ENCODE measurements at regions not wholly inside any gene's neighbourhood (a gene's known extent, or its start where the extent isn't known, plus 50 kb on each side); places are given as distances from the start of the nearest gene placed in this dataset.

DNA sequence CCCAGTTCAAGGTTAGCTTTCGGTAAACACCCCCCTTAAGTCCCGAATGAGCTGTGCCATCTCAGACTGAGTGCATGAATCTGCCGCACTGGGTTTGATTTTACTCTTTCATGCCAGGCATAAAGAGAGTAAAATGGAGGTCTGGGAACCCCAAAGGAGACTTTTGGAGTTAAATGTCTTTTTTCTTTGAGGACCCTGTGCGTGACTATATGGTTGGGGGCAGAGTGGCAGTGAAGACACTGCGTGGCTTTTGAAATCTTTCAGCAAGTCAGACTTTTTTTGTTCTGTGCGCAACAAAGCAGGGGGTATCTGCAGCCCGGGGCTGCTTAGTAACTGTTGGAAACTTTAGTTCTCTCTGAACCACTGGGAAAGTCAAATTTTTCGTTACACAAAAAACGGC lies 392.9 kb upstream of the SALL1 start:
- ChIA-PET CTCF (no interaction called here), POLR2A (no interaction called here)
- no peaks in the 10 kb centered on the region for H3K36me3 ChIP-seq (ENCODE audit: insufficient read depth, low read length)
- Mint-ChIP-seq H3K9me3 (peaks cover under 1% of the 10 kb centered on the region), H3K4me3 (no peak overlapping the region), H3K36me3 (ENCODE audit: low read depth) (no peaks in the 10 kb centered on the region), H3K27me3 (no peaks in the 10 kb centered on the region), H3K4me1 (ENCODE audit: low read depth) (no peaks in the 10 kb centered on the region), H3K27ac (no peak overlapping the region)
- no peak for ATAC-seq (ENCODE audit: poor library complexity)
- no peak overlapping the region for H3K27ac ChIP-seq (ENCODE audit: low read depth in 1 of 2, low read length in 2 of 2)
- H3K9me3 ChIP-seq (ENCODE audit: control insufficient read depth in 1 of 2, insufficient read depth in 1 of 2, low read length in 2 of 2): peaks cover 0 to 11% of the 10 kb centered on the region in 2 experiments
- no peak for DNase-seq
- H3K4me1 ChIP-seq (ENCODE audit: insufficient read depth, low read length): no peaks in the 10 kb centered on the region
- intact Hi-C loops (cut with DNase I, micrococcal nuclease): no loop called here
- TF ChIP-seq, protein P1, sequence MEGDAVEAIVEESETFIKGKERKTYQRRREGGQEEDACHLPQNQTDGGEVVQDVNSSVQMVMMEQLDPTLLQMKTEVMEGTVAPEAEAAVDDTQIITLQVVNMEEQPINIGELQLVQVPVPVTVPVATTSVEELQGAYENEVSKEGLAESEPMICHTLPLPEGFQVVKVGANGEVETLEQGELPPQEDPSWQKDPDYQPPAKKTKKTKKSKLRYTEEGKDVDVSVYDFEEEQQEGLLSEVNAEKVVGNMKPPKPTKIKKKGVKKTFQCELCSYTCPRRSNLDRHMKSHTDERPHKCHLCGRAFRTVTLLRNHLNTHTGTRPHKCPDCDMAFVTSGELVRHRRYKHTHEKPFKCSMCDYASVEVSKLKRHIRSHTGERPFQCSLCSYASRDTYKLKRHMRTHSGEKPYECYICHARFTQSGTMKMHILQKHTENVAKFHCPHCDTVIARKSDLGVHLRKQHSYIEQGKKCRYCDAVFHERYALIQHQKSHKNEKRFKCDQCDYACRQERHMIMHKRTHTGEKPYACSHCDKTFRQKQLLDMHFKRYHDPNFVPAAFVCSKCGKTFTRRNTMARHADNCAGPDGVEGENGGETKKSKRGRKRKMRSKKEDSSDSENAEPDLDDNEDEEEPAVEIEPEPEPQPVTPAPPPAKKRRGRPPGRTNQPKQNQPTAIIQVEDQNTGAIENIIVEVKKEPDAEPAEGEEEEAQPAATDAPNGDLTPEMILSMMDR (IDR thresholded peaks at IDR 0.05): no peak
- H3K4me3 ChIP-seq (ENCODE audit: low read length): no peak overlapping the region
- no peaks in the 10 kb centered on the region for H3K27me3 ChIP-seq (ENCODE audit: control insufficient read depth in 1 of 2, insufficient read depth in 2 of 2, low read length in 2 of 2)

DNA sequence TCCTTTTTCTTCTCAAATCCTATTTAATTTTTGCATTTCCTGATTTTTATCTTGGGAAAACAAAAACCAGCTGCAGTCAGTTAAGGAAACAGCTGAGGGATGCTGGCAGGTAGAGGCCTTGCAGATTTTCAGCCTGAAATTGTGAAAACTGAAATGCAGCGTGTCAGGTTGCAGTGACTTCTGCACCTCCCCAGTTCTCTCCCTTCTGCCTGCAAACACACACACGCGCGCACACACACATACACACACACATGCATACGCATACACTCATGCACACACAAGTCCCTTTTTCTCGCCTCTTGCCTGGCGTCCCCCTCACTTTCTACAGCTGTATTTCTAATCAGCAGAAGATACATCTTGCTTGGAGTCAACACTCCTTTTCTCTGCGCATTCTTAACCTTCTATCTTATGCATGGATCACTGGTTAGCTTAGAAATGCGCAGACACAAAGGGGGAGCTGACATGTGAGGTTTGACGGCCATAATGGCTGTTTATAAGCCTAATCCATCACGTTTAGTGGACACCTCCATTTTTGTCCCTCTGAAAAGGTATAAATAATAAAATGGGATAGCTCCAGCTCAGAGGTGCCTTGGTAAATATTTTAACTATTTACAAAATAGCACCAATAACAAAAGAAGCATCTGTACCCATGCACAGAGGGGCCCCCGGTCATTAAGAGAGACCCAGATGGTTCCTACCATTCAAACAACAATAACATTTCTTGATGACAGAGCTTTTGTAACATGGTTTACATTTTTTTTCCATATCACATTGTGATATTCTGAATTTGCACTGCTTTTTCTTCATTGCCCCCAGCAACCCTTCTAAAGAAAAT lies 392.1 kb upstream of the SALL1 start:
- Histone ChIP-seq H3K4me3 (ENCODE audit: low read length) (no peak overlapping the region), H3K27me3 (ENCODE audit: control insufficient read depth in 1 of 2, insufficient read depth in 2 of 2, low read length in 2 of 2) (no peaks in the 10 kb centered on the region), H3K27ac (ENCODE audit: low read depth in 1 of 2, low read length in 2 of 2) (no peak overlapping the region), H3K36me3 (ENCODE audit: insufficient read depth, low read length) (no peaks in the 10 kb centered on the region), H3K4me1 (ENCODE audit: insufficient read depth, low read length) (no peaks in the 10 kb centered on the region), H3K9me3 (ENCODE audit: control insufficient read depth in 1 of 2, insufficient read depth in 1 of 2, low read length in 2 of 2) (peaks cover 0 to 15% of the 10 kb centered on the region in 2 experiments)
- Mint-ChIP-seq H3K4me3 (no peak overlapping the region), H3K9me3 (peaks cover 2% of the 10 kb centered on the region), H3K36me3 (ENCODE audit: low read depth) (no peaks in the 10 kb centered on the region), H3K27ac (no peak overlapping the region), H3K27me3 (no peaks in the 10 kb centered on the region), H3K4me1 (ENCODE audit: low read depth) (no peaks in the 10 kb centered on the region)
- intact Hi-C loops (cut with DNase I, micrococcal nuclease): no loop called here
- TF ChIP-seq, protein P1 (IDR thresholded peaks at IDR 0.05): no peak
- no peak for DNase-seq
- ChIA-PET POLR2A (no interaction called here), CTCF (no interaction called here)
- no peak for ATAC-seq (ENCODE audit: poor library complexity)

DNA sequence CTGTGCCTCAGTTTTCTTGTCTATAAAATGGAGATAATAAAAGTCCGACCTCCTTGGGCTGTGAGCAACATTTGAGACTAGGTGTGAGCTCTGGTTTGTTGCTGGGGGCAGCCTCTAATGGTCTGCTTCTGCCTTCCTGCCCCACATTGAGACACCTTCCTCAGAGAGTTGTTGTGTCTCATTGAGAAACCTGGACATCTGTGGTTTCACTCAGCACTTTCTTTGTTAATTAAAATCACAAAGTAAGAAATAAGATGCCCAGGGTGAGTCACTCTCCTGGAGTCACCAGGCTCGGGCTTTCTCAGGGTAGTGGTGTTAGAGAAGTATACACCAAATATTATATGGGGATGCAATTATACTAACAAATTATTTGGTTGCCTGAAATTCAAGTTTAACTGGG lies 389.2 kb upstream of the SALL1 start:
- Histone ChIP-seq H3K4me3 (ENCODE audit: low read length) (no peak overlapping the region), H3K27ac (ENCODE audit: low read depth in 1 of 2, low read length in 2 of 2) (no peak overlapping the region), H3K9me3 (ENCODE audit: control insufficient read depth in 1 of 2, insufficient read depth in 1 of 2, low read length in 2 of 2) (peaks cover 0 to 23% of the 10 kb centered on the region in 2 experiments), H3K27me3 (ENCODE audit: control insufficient read depth in 1 of 2, insufficient read depth in 2 of 2, low read length in 2 of 2) (no peaks in the 10 kb centered on the region), H3K36me3 (ENCODE audit: insufficient read depth, low read length) (no peaks in the 10 kb centered on the region), H3K4me1 (ENCODE audit: insufficient read depth, low read length) (no peaks in the 10 kb centered on the region)
- no peak overlapping the region for H3K27ac Mint-ChIP-seq
- TF ChIP-seq, protein P1 (IDR thresholded peaks at IDR 0.05): no peak
- no peaks in the 10 kb centered on the region for H3K27me3 Mint-ChIP-seq
- POLR2A ChIA-PET: no interaction called here
- CTCF ChIA-PET: no interaction called here
- no peaks in the 10 kb centered on the region for H3K4me1 Mint-ChIP-seq (ENCODE audit: low read depth)
- ATAC-seq (ENCODE audit: poor library complexity) (no peak), DNase-seq (no peak)
- peaks cover 5% of the 10 kb centered on the region for H3K9me3 Mint-ChIP-seq
- no peaks in the 10 kb centered on the region for H3K36me3 Mint-ChIP-seq (ENCODE audit: low read depth)
- intact Hi-C loops (cut with DNase I, micrococcal nuclease): no loop called here
- H3K4me3 Mint-ChIP-seq: no peak overlapping the region
